ENCODE measurements at regions not wholly inside any gene's neighbourhood (a gene's known extent, or its start where the extent isn't known, plus 50 kb on each side); places are given as distances from the start of the nearest gene placed in this dataset.

DNA sequence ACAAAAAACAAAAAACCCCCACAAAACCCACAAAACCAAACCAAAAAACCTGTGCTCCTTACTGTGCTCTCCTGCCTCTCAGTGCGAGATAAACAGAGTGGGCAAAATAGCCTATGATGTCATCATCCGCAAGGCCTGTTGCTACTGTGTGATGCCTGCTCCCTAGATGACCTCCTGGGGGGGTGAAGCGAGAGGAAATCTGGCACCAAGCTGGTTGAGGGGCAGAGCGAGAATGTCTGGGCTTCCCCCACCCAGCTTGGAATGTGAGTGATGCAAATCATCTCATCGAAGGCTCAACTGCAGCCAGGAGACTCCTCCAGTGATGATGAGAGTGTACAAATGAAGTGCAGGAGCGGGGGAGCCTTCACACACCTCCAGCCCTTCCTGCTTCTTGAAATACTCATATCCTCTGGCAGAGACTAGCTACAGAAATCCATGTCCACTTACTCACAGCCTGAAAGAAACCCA lies 57.7 kb upstream of the MAP4K3 start:
- TF ChIP-seq EZH2 (IDR thresholded peaks at IDR 0.05; ENCODE audit: insufficient read depth, poor library complexity, severe bottlenecking) (no peak), EZH2phosphoT487 (IDR thresholded peaks at IDR 0.05; ENCODE audit: insufficient read depth, low read depth) (peak; percentile 73; the same call in 1 of the 2 replicates)

Data from GM23248 (cell line).